Kidney tubule cell (primary cell): ENCODE measurements at regions not wholly inside any gene's neighbourhood (a gene's known extent, or its start where the extent isn't known, plus 50 kb on each side); places are given as distances from the start of the nearest gene placed in this dataset.

ENCODE experiments used
- DNase-seq: peaks from one replicate; pipeline ENCODE4 v3.0.0-alpha.2; 2018; ENCODE audit warnings: low spot score

DNA sequence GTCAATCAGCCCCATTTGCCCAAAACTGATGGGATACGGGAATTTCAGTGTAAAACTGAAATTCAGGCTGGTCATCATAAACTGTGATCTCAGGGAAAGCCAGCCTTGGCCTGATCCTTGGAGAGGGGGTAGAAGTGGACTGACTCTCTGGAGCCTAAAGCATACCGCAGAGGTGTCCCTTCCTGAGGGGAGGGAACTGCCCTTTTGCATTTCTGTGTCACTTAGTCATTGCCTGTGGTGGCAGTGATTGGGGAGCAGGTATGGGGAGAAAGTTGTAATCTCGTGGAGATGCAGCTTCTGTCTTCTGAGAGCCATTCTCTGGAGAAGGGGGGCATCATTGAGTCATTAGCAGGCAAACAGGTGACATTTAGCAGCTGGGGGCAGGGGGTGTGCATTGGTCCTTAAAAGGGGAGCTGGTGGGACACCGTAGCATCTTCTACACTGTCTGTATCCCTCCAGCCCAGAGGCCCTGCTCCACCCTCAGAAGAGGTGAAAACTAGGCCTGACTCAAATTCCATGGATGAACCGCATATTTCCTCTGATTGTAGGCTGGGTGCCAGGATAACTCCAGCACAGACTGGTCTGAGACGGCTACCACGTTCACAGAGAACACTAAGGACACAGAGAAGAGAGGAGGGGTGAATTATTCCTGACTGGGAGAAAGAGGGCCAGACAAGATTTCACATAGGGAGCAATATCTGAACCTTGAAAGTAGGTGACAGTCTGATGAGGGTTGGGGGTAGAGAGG is 143.3 kb downstream of the SEC61B start:
- peak; percentile 36 for DNase-seq

DNA sequence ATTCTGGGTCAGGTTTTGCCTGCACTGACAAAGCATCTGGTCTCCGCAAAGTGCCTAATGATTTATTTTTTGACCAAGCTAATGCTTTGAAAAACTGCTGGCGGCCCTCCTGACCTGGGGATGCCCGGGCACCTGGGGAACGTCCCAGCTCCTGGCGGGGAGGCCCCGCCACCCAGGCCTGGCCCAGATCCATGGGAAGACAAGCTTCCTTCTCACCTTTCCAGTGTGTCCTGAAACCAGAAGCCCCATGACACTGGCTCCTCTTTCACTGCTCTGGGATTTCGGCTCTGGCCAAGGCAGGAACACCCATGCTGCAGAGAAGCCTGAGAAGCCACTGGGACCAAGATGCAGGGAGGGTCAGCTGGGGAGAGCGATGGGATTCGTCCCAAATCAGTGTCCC is 144.1 kb downstream of the SEC61B start:
- no peak for DNase-seq

DNA sequence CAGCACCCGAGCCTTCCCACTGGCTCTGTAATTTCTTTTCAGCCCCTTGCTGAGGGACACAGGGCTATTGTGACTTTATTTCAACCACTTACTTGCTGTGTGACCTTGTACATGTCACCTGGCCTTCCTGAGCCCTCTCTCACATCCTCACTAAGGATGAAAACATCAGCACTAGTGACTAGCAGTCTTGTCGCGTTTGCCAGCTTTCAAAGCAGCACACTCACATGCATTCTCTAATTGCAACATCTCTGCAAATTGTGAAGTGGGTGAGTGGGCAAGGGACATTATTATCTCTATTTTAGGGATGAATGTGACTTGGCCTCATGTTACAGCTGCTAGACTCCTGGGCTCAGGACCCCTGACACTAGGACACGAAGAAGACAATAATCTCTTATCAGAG is 144.5 kb downstream of the SEC61B start:
- no peak for DNase-seq

DNA sequence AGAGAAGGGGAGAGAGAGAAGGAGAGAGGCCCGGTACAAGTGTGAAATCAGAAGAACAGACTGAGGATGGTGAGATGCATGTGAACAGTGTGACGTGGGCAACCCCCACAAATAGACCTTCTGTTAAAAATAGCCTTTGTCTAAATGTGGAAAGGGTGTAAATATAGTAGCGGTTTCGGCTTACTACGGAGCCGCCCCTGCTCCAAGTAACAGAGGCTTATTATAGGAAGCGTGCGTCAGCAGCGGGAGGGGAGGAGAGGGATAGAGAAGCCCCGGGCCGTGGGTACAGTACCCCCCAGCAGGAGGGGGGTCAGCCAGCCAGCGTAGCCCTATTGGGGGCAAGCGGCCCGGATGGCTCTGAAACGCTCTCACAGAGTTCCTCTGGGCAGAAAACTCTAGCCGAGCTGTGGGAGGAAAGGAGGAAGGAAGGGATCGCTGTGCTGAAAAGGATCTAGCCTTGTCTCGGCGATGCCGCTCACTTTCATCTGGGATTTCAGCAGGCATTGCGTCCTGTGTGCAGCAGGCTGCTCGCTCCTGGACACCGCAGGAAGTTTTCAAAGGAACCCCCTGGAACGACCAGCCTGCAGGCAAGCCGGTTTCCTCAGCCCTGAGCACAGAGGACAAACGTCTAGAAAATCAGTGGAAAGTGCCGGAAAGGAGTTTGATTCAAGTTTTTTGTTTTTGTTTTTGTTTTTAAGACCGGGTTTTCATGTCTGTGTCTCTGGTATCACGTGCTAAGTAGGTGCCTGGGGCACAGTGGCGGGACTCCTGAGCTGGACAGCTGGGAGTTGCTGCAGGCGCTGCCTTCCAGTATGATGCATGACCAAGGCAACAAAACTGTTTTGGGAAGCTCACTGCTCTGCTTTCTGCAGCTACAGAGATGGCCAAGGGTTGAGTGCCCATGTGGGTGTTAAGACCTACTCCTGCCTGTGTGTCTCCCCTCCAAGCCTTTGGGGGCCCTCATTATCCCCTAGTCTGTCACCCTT is 146.6 kb downstream of the SEC61B start:
- DNase-seq, result peak; percentile 23

DNA sequence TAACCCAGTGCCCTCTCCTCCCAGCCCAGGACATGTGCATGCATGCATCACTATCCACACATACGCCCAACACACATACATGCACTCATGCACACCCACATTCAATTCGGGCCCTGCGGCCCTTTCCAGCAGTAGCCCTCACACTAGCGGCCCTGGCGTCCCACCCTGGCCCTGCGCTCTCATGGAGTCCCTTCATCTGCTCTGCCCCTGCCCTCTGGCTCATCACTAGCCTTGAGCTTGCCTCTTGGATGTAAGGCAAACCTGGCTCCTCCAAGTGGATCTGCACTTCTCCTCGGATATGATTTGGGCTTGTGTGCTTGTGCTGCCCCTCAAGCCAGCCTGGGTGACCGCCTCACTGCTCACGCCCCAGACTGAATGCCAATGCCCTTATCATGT is 147.2 kb downstream of the SEC61B start:
- DNase-seq, result no peak

DNA sequence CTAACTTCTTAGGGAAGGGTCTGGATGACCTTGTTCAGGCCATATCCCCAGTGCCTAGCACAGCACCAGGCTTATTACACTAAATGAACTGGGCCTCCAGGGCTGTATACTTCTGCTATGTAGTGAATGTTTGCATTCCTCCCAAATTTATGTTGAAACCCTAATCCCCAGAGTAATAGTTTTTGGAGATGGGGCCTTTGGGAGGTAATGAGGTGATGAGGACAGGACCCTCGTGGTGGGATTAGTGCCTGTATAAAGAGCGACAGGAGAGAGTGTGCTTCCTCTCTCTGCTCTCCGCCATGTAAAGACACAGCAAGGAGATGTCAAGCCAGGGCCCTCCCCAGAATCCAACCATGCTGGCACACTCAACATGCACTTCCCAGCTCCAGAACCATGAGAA is 148.3 kb downstream of the SEC61B start:
- no peak for DNase-seq

DNA sequence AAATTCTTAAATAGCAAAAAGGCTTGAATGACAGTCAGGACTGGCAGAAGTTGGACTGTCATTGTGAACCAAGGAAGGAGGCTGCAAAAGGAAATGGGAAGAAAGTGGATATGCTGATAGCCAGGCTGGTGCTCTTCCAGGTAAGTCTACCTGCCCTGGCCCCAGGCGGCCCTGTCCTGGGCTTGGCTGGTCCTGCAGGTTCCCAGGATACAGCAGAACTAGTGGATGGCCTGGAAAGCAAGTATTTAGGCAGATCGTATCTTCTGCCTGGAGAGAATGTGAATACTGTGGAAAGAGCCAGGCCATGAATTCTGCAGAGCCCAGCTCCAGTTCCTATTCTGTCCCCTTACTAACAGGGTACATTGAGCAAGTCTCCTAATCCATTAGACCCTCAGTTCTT is 149.3 kb downstream of the SEC61B start:
- DNase-seq, result no peak

DNA sequence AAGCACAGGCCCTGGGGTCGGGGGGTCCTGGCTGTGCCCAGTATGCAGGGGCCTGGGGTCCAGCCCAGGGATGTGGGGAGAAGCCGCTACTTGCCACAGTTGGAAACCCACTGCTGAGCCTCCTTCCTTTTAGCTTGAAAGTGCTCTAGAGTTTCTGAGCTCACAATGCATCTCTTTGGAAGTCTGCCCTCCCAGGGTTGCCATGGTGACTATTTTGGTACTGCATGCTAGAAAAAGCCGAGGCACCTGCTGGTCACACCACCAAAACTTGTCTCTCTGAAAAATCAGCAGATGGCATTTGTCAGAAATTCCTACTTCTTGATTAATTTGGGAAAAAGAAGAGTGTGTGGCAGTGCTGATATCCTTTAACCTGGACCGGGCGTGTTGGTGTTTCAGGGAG is 151.8 kb downstream of the SEC61B start:
- no peak for DNase-seq

DNA sequence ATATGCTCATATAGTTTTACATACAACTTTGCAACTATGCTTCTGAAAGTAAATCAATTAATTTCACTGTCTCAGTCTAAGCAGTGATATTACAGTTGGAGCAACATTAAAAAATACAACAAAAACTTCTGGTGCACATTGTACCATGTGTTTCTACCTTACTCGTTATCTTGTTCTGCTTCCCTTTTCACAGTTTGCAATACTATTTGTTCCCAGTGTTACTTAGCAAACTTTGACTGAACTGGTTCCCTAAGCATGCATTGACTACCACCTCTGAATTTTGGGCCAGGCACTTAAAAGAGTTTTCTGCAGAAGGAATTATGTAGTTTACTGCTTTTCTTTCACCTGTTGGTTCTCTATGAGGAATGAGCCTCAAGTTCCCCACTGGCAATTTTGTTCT is 152.7 kb downstream of the SEC61B start:
- DNase-seq, result no peak

DNA sequence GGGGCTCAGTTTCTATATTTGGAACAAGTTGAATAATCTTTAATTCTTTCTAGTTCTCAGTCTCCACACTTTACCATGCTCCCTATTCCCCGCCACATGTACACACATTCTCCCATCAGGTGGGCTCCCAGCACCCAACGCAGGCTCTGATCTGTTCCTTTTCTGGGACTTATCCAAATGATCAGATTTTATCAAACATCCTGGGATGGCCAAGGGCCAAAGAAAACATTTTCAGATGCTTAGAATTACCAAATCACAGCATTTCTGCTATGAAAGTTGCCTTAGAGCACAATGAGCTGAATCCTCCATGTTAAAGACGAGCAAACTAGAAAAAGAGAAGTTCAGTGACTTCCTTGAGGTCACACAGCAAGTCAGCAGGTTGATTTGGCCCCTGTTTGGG is 153.4 kb downstream of the SEC61B start:
- DNase-seq, result no peak

DNA sequence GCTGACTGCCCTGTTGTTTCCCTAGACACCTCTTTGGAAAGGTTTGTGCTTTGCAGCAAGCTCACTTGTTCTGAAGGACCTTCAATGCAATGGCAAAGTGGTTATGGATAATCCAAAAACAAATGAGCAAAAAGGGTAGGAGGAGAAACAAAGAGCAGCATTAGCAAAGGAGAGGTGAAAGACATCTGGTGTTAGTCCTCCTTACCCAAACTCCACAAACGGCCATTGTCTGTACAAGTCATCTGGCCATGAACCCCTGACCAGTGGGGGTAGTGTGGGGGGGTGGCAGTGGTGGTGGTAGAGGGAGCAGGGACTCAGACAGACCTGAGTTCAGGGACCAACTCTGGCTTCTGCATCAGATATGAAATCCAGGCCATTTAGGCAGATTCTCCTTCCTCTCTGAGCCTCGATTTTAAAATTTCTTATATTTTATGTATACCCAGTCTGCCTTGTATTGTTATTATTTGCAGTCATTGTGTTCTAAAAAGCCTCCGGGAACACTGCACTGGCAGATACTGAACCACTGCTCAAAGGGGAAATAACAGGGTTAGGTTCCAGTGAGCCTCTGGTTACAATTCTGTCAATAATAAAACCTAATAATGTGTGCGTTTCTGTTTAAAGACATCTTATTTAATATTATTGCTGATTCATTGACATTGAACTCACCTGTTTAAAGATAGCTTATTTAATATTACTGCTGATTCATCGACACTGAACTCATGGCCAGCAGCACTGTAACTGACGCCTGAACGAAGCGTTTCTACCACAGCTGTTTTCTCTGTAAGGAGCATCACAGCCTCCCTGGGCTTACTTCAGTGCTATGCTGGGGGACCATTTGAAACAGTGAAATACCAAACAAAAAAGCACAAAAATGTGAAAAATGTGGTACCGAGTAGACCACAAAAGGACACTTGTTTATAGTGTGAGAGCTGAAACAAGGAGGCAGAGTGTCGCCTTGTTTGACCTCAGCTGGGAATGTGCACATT is 156.0 kb downstream of the SEC61B start:
- DNase-seq, result no peak

DNA sequence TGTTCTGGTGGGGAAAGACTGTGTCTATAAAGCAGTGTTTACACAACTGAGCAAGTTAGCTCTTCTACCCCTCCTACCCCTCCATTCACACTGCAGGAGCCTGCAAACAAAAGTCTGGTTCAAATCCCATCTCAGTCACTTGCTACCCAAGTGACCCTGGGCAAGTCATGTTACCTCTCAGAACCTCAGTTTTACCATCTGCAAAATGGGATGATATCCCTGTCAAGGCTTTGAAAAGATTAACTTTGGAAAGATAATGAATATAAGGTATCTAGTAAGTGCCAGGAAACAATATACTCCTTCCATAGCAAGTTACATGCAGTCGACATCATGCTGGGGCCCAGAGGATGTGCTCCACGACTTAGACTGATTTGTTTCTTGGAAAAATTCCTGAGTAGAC is 161.5 kb downstream of the SEC61B start:
- DNase-seq, result no peak

DNA sequence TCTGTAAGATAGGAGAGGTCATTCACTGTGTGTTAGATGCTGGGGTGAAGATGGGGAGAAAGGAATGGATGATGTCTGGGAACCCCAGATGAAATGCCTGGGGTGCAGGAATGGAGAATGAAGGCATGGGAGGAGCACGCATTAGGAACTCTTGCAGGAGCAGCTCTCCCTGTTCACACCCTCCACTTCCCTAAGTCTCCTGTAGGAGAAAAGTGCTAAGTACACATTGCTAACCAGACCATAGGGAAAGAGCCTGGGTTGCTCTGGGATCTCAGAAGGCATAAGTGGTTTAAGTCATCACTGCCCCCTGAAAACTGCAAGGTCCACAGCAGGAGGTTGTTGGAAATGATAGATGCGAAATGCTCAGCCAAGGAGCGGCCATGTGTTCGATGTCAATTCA is 163.1 kb downstream of the SEC61B start:
- no peak for DNase-seq

DNA sequence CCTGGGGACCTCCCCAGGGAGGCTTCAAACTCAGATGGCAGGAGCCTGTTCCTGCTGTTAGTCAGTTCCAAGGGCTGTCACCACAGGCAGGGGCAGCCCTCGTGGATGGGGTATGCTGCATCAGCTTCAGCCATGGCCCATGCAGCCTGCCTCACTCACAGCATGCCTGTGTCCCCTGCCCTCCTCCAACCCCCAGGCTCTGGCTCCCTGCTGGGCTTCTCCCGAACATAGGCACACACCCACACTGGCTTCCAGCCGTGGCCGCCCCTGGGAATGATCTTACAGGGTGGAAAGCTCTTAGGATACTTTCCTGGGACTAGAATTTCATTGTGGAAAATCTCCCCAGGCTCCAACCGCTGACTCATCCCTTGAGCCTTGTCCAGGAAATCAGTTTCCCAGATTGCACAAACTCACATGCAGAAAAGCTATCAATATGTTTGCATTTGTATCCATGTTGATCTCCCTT is 163.8 kb downstream of the SEC61B start:
- DNase-seq, result no peak

DNA sequence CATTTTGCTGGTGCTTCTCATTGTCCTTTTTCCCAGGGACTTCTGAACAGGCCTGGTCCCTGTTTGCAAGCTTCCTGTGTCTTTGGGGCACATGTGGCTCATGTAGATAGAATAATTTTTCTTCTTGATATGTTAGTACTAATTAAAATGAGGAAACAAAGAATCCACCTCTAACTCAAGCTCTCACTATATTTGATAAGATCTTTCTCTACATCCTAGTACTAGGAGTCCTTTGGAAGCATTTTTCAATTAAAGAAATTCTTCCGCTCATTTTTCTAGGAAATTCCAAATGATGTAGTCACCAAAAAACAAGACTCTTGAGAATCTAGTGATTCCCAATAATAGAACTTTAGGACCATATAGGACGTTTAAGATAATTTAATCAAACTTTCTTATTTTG is 165.3 kb downstream of the SEC61B start:
- DNase-seq, result no peak

DNA sequence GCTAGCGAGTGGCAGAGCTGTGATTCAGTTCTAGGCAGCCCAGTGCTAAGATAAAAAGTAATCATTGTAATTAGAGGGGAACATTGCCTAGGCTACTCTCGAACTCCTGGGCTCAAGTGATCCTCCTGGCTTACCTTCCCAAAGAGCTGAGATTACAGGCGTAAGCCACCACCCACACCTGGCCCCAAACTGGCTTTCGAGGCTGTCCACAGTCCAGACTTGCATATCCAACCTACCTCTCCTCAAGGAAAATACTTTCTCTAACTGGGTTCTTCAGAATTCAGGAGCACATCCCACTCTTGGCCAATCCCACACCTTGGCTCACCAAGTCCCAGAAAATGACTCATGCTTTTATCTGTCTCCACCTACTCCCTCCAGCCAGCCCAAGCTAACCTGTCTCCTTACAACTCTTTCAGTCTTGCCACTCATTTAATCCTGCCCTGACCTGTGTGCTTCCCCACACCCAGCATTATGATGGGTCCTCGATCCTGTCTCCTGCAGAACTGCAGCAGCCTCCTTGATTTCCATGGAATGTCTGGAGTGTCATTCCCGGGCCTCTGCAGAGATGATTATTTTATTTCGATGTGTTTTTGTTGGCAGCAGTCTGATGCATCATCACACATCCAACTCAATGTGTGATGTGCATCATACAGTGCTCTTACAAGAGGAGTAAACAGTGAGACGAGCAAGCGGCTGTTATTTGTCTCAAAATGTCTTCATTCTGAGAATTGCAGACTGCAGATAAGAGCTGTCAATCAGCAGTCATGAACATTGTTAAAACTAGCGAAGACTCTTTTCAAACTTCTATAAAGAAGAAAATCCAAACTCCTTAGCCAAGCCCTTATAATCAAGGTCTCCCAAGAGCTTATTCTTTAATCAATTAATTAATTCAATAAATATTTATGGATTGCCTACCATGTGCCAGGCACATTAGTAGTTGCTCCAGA is 167.3 kb downstream of the SEC61B start:
- peak; percentile 13 for DNase-seq

DNA sequence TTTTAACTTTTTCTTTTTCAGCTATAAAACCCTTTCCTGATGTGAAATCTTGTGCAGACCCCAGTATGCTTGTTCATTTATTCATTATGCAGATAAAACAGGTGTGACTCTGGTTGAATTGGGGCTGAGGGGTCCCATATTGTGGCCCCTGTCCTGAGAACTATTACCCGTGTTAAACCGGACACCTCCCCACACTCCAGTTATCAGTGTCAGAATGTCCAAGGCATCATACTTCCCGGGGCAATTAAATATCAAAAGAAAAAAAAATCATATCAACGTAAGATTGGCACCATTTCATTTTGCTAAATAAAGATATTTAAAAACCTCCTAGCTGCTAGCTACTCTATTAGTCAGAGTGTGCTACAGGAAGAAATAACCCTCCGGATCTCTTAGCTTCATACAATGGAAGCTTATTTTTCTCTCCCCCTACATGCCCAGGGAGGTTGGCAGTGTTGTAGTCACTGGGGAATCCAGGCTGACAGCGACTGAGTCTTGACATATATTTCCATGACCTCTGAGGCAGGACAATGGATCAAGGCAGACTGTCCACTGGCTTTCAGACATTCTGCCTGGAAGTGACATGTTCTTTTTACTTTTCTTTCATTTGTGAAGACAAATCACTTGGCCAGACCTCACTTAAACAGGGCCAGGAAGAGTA is 170.0 kb downstream of the SEC61B start:
- no peak for DNase-seq

DNA sequence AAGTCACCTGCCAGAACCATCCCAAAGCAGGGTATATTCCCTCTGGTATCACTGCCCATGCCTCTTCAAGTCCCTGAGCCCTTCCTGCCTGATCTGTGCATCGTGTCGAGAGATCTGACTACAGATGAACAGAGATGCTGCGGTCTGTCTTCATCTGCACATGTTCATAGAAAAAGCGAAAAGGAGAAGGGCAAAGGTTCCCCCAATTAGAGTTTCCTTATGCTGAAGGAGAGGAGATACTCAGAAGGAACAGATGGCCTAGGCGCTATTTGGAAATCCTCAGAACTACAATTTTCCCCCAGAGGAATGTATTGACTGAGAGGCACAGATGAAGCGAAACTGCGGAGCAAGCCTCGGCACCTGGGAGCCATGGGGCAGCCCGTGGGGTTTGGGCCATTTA is 170.9 kb downstream of the SEC61B start:
- DNase-seq, result no peak

DNA sequence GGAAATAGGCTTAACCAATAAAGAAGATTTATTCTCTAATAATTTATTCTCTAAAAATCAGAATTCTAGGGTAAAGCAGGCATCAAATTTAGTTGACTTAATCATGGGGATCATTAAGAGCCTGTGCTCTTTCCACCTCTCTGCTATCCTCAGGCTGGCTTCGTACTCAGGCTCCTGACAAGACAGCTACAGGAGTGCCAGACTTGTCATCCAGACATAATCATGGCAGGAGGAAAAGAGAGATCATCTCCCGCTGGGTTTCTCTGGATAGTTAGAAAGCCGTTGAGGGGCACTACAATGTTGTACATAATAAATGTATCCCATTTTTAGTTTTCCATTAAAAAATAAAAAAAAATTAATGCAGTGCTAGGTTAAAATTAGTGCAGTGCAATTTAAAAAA is 171.9 kb downstream of the SEC61B start:
- DNase-seq, result no peak

DNA sequence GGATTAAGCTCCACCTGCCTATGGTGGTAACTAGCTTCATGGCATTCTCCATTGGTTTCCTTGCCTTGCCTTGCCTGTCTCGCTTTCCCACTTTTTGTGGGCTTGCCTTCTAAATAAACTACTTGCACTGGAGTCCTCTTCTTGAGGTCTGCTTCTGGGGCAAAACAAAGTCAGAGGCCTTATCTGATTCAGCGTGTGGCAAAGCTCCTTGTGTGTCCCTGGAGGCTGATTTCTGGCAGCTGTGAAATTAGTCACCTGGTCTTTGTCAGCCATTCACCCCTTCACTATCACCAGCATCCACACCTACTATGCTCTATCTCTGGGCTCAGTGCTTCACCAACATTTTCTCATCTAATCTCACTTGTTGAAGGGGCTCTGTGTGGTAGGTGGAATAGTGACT is 176.2 kb downstream of the SEC61B start:
- DNase-seq, result no peak
